GM18907 (cell line): ENCODE measurements at regions not wholly inside any gene's neighbourhood (a gene's known extent, or its start where the extent isn't known, plus 50 kb on each side); places are given as distances from the start of the nearest gene placed in this dataset.
"Not testable (repeated sequence)": the region's sequence is repeated elsewhere in the genome, so short reads cannot be mapped to it uniquely, and the experiment has no call there.

Source experiments
- ATAC-seq: cut with Tn5 transposase; IDR thresholded peaks from one replicate; pipeline ENCODE4 v1.9.1; 2021; ENCODE audit warnings: mild to moderate bottlenecking, moderate library complexity; ENCODE audit not compliant: unreplicated experiment

GRCh38 chr5:174462129-174462528, 262.3 kb upstream of the MSX2 start:
- no peak for ATAC-seq

DNA sequence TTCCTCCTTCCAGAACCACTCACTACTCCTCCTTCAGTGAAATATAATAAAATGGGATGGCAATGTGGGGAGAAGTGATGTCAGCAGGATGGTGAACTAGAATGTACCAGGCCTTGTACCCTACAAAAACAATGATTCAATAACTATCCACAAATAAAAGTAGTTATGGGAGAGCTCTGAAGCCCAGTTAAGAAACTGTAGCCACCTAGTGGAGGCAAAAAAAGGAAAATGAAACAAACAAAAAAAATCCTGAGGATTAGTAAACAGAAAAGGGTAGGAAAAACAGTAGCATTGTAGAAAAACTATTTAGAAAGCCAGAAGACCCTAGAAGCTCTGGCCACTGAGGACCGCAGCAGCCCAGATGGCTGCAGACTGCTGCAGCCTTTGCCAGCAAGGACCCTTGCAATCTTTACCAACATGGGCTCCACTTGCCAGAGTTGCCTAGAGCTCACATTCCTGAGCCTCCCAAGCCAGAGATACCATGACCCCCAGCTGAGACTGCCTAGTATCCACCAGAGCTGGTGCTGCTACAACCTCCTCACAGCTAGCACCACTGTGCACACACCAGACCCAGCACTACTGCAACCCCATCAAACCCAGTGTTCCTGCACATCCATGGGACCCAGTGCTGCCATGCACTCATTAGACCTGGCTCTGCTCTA, 259.7 kb upstream of the MSX2 start:
- ATAC-seq: no peak

DNA sequence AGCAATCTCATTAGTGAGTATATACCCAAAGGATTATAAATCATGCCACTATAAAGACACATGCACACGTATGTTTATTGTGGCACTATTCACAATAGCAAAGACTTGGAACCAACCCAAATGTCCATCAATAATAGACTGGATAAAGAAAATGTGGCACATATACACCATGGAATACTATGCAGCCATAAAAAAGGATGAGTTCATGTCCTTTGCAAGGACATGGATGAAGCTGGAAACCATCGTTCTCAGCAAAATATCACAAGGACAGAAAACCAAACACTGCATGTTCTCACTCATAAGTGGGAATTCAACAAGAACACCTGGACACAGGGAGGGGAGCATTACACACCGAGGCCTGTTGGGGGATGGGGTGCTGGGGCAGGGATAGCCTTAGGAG, 252.9 kb upstream of the MSX2 start:
- ATAC-seq: not testable (repeated sequence)

DNA sequence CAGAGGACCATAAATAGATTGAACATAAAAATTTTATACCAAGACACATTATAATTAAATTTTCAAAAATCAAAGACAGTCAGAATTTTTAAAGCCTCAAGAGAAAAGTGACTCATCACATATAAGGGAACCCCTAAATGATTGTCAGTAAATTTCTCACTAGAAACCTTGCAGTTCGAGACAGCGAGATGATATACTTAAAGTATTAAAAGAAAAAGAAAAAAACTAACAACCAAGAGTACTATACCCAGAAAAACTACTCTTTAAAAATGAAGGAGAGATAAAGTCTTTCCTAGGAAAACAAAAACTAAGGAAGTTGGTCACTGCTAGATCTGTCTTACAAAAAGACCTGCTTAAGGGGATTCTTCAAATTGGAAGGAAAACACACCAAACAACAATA, 251.4 kb upstream of the MSX2 start:
- ATAC-seq: no peak

- not testable (repeated sequence) for ATAC-seq
These were observed 248.4 kb upstream of the MSX2 start for GRCh38 chr5:174476001-174476400.

DNA sequence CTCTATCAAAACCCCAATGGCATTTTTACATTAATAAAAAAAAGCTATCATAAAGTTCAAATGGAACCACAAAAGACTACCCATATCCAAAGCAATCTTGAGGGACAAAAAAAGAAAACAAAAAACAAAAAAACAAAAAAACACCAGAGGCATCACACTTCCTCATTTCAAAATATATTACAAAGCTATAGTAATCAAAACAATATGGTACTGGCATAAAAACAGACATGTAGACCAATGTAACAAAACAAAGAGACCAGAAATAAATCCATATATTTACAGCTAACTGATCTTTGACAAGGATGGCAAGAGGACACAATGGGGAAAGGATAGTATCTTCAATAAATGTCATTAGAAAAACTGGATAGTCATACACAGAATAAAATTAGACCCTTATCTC, 245.1 kb upstream of the MSX2 start:
- no peak for ATAC-seq

- no peak for ATAC-seq
These were observed 242.6 kb upstream of the MSX2 start for GRCh38 chr5:174481737-174482136.

GRCh38 chr5:174482607-174483024, 241.8 kb upstream of the MSX2 start:
- no peak for ATAC-seq

GRCh38 chr5:174483411-174483810, 241.0 kb upstream of the MSX2 start:
- ATAC-seq: no peak

DNA sequence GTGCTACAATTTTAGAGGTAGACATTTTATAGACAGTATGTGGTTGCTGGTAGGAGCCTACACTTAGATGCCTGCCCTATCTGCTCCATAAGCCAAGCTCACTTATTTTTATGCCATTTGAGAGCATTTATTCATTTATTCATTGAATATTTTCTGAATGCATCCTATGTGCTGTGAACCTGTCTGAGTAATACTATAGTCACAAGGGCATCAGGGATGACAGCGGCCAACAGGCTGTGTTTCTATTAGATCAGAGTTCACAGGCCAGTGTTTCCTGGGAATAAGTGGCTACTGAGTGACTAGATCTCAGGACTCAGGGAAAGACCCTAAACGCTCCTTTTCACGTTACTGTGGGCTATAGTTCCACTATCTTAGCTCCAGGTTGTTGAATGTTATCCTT, 235.2 kb upstream of the MSX2 start:
- no peak for ATAC-seq

GRCh38 chr5:174489920-174490597, 234.3 kb upstream of the MSX2 start:
- ATAC-seq: no peak

GRCh38 chr5:174490728-174491127, 233.7 kb upstream of the MSX2 start:
- ATAC-seq: no peak

GRCh38 chr5:174491265-174491664, 233.1 kb upstream of the MSX2 start:
- ATAC-seq: no peak

DNA sequence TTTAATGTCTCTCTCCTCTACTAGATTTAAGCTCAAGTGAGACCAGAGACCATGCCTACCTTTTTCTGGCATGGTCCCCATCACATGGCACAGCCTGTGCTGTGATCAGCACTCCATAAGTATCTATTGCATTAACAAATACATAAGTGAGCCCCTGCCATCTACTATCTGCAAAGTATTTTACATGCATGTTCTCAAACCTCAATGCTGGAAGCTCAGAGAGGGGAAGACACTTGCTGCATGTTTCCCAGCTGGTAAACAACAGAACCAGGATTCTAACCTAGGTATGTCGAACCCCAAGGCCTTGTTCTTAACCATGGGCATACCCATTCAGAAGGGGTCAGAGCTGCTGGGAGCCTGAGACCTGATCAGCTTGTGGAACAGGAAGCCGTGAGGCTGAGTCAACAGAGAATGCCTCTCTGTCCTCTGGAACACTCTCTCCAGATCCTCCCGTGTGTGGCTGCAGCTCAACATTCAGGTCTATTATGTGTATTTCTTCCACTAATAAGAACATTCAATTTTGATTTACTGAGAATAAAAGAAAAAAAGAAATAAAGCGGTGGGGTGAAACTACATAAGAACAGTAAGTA, 232.5 kb upstream of the MSX2 start:
- ATAC-seq: no peak

GRCh38 chr5:174493530-174493929, 230.9 kb upstream of the MSX2 start:
- no peak for ATAC-seq

- not testable (repeated sequence) for ATAC-seq
These were observed 226.4 kb upstream of the MSX2 start for GRCh38 chr5:174497939-174498338.

DNA sequence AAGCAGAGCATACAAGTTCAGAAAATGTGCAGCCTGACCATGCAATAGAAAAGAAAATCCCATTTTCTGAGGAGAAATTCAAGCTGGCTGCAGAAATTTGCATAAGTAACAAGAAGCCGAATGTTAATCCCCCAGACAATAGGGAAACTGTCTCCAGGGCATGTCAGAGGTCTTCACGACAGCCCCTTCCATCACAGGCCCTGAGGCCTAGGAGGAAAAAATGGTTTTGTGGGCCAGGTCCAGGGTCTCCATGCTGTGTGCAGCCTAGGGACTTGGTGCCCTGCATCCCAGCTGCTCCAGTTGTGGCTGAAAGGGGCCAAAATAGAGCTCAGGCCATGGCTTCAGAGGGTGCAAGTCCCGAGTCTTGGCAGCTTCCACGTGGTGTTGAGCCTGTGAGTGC, 225.8 kb upstream of the MSX2 start:
- not testable (repeated sequence) for ATAC-seq

DNA sequence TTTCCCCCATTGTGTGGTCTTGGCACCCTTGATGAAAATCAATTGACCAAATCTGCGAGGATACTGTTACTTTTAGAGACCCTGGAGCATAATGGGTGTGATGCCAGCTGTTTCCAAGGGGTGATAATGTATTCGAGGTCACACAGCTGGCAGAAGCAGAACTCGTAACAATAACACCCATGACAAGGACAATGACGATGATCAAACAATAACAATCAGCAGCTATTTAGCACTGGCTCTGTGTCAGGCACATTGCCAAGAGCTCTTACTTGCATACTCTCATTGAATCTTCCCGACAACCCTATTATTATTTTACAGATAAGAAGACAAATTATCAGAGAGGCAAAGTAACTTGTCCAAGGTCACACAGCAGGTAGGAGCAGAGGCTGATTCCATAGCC, 223.7 kb upstream of the MSX2 start:
- no peak for ATAC-seq

DNA sequence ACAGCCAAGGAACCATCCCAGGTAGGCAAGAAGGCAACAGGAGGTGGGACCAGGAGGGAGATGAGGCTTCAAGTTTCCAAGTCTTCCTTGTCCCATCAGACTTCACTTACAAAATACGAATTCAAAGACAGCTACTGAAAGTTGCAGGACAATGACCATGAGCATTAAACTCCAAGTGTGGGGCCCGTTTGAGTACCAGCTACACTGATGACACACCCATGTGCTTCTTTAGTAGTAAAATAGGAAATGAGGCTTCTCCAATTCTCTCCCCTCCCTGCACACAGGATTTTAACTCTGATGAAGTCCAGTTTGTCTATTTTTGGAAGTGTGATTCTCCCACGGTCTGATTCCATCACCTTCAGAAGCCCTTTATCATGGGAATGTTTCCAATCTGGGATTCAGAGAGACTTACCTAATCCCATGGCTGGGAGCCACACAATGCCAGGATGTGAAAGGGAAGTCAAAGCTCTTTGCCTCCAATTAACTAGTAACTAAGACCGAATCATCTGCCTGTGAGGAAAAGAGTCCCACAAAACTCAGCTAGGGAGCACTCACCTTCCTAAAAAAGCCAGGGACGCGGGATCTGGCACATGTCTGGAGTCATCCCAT, 222.8 kb upstream of the MSX2 start:
- ATAC-seq: no peak

DNA sequence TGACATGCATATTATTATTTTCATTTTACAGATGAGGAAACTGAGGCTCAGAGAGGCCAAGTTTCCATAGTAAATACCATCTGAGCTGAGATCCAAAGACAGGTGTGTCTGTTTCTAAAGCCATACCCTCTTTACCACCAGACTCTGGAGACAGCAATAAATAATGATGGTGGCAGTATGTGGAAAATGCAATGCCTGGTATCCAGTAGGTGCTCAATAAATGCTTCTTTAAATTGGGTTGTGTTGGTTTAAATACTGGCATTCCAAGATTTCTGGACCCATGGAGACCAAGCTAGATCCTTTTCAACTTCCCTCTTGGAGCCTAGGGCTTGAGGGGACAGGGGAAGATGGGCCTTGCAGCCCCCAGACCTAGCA, 221.3 kb upstream of the MSX2 start:
- ATAC-seq: no peak

GRCh38 chr5:174503461-174504265, 220.7 kb upstream of the MSX2 start:
- no peak for ATAC-seq
